ENCODE measurements at regions not wholly inside any gene's neighbourhood (a gene's known extent, or its start where the extent isn't known, plus 50 kb on each side); places are given as distances from the start of the nearest gene placed in this dataset.

DNA sequence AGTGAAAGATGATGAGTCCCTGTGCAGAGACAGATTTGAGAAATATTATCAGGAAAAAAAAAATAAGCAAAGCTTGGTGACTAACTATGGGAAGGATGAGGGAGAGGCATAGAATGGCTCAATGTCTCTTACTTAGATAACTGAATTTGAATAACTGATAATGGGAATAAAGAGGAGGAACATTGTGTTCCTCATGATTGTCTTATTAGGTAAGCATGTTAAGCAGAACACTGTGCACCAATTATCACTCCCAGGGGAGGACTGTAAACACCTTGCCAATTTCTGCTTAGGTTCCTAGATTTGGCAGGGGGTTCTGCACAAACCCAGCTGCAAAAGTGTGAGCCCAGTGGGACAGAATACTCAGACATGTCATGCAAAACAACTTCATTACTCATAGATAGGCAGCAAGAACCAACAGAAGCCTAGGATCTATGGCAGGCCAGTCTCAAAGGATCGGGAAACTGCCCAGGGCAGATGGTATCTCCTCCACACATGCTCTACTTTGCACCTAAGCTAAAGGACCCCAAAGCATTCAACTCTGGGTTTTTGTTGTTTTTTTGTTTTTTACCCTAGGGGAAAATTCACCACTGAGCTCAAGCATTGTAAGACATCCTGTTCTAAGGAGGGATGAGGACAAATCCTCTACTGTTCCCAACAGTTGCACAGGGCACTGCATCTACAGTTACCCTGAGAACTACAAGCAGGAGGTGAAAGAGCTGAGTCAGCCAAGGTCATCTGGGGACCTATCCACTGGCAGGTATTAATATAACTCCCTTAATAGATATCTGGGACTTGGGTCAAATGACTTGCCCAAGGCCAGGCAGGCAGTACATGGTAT is 907.0 kb downstream of the RAPGEF2 start:
- no peak for DNase-seq (ENCODE audit: low read depth in 2 of 2)

GRCh38 chr4:160019936-160020335 is 917.1 kb downstream of the RAPGEF2 start:
- H3K4me3 ChIP-seq (replicated peaks in 1 of 4; ENCODE audit: control extremely low read depth in 1 of 4, insufficient read depth in 1 of 4, low read depth in 3 of 4, low read length in 4 of 4): no peak overlapping the region
- H3K27me3 ChIP-seq (ENCODE audit: control insufficient read depth, insufficient read depth, low read length): no peaks in the 10 kb centered on the region
- no peaks in the 10 kb centered on the region for H4K20me1 ChIP-seq (ENCODE audit: control insufficient read depth, extremely low read depth, insufficient read depth, low read length)
- no peaks in the 10 kb centered on the region for H3K4me1 ChIP-seq (ENCODE audit: control insufficient read depth, extremely low read depth, insufficient read depth, low read length)
- no peak overlapping the region for H3K9ac ChIP-seq (ENCODE audit: insufficient read depth, low read length)
- H3K36me3 ChIP-seq (ENCODE audit: control insufficient read depth, insufficient read depth, low read length): no peaks in the 10 kb centered on the region
- no peak for DNase-seq (ENCODE audit: low read depth in 2 of 2)
- TF ChIP-seq EZH2 (IDR thresholded peaks at IDR 0.05; ENCODE audit: low read length, missing control alignments): no peak
- TF ChIP-seq, protein P1, sequence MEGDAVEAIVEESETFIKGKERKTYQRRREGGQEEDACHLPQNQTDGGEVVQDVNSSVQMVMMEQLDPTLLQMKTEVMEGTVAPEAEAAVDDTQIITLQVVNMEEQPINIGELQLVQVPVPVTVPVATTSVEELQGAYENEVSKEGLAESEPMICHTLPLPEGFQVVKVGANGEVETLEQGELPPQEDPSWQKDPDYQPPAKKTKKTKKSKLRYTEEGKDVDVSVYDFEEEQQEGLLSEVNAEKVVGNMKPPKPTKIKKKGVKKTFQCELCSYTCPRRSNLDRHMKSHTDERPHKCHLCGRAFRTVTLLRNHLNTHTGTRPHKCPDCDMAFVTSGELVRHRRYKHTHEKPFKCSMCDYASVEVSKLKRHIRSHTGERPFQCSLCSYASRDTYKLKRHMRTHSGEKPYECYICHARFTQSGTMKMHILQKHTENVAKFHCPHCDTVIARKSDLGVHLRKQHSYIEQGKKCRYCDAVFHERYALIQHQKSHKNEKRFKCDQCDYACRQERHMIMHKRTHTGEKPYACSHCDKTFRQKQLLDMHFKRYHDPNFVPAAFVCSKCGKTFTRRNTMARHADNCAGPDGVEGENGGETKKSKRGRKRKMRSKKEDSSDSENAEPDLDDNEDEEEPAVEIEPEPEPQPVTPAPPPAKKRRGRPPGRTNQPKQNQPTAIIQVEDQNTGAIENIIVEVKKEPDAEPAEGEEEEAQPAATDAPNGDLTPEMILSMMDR (conservative IDR thresholded peaks at IDR 0.05 in 1 of 2, IDR thresholded peaks at IDR 0.05 in 1 of 2; ENCODE audit: low read depth in 1 of 2, low read length in 2 of 2): no peak
- H2AFZ ChIP-seq (ENCODE audit: low read length): no peak overlapping the region
- no peak overlapping the region for H3K27ac ChIP-seq (ENCODE audit: insufficient read depth, low read length)
- no peak overlapping the region for H3K4me2 ChIP-seq (ENCODE audit: extremely low read depth, insufficient read depth, low read length)
- H3K79me2 ChIP-seq (ENCODE audit: control insufficient read depth, insufficient read depth, low read length): no peaks in the 10 kb centered on the region
- no peaks in the 10 kb centered on the region for H3K9me3 ChIP-seq (ENCODE audit: control insufficient read depth, insufficient read depth, low read depth, low read length)

More for the DNA sequence above, 907.0 kb downstream of the RAPGEF2 start:
- no peak overlapping the region for H2AFZ ChIP-seq (ENCODE audit: low read length)
- H3K4me2 ChIP-seq (ENCODE audit: extremely low read depth, insufficient read depth, low read length): no peak overlapping the region
- TF ChIP-seq, protein P1 (conservative IDR thresholded peaks at IDR 0.05 in 1 of 2, IDR thresholded peaks at IDR 0.05 in 1 of 2; ENCODE audit: low read depth in 1 of 2, low read length in 2 of 2): no peak
- no peak for TF ChIP-seq EZH2 (IDR thresholded peaks at IDR 0.05; ENCODE audit: low read length, missing control alignments)
- H3K36me3 ChIP-seq (ENCODE audit: control insufficient read depth, insufficient read depth, low read length): no peaks in the 10 kb centered on the region
- H3K4me3 ChIP-seq (replicated peaks in 1 of 4; ENCODE audit: control extremely low read depth in 1 of 4, insufficient read depth in 1 of 4, low read depth in 3 of 4, low read length in 4 of 4): no peak overlapping the region
- no peak overlapping the region for H3K9ac ChIP-seq (ENCODE audit: insufficient read depth, low read length)
- H3K9me3 ChIP-seq (ENCODE audit: control insufficient read depth, insufficient read depth, low read depth, low read length): no peaks in the 10 kb centered on the region
- no peaks in the 10 kb centered on the region for H3K79me2 ChIP-seq (ENCODE audit: control insufficient read depth, insufficient read depth, low read length)
- H3K4me1 ChIP-seq (ENCODE audit: control insufficient read depth, extremely low read depth, insufficient read depth, low read length): no peaks in the 10 kb centered on the region
- no peaks in the 10 kb centered on the region for H4K20me1 ChIP-seq (ENCODE audit: control insufficient read depth, extremely low read depth, insufficient read depth, low read length)
- H3K27ac ChIP-seq (ENCODE audit: insufficient read depth, low read length): no peak overlapping the region
- H3K27me3 ChIP-seq (ENCODE audit: control insufficient read depth, insufficient read depth, low read length): no peaks in the 10 kb centered on the region

DNA sequence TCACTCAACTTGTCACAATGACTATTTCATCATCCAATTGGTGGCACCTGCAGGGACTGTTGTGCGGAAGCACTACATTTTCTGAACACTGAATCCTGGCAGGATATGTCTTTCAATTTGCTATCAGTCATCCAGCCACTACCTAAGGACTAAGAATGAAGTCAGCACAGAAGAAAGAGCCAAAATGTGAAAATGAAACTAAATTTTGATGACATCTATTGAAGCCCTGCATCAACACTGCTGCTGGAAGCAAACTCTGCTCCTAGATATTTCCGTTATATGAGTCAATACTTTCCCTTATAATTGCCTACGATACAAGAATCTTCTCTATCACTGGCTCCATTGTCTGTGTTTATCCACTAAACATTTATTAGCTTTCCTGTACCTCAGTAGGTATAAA is 917.9 kb downstream of the RAPGEF2 start:
- no peak overlapping the region for H2AFZ ChIP-seq (ENCODE audit: low read length)
- H3K36me3 ChIP-seq (ENCODE audit: control insufficient read depth, insufficient read depth, low read length): no peaks in the 10 kb centered on the region
- no peaks in the 10 kb centered on the region for H3K79me2 ChIP-seq (ENCODE audit: control insufficient read depth, insufficient read depth, low read length)
- H3K27me3 ChIP-seq (ENCODE audit: control insufficient read depth, insufficient read depth, low read length): no peaks in the 10 kb centered on the region
- H3K9ac ChIP-seq (ENCODE audit: insufficient read depth, low read length): no peak overlapping the region
- H4K20me1 ChIP-seq (ENCODE audit: control insufficient read depth, extremely low read depth, insufficient read depth, low read length): no peaks in the 10 kb centered on the region
- no peak overlapping the region for H3K4me3 ChIP-seq (replicated peaks in 1 of 4; ENCODE audit: control extremely low read depth in 1 of 4, insufficient read depth in 1 of 4, low read depth in 3 of 4, low read length in 4 of 4)
- no peak overlapping the region for H3K27ac ChIP-seq (ENCODE audit: insufficient read depth, low read length)
- TF ChIP-seq, protein P1 (conservative IDR thresholded peaks at IDR 0.05 in 1 of 2, IDR thresholded peaks at IDR 0.05 in 1 of 2; ENCODE audit: low read depth in 1 of 2, low read length in 2 of 2): no peak
- no peak for TF ChIP-seq EZH2 (IDR thresholded peaks at IDR 0.05; ENCODE audit: low read length, missing control alignments)
- no peaks in the 10 kb centered on the region for H3K9me3 ChIP-seq (ENCODE audit: control insufficient read depth, insufficient read depth, low read depth, low read length)
- DNase-seq (ENCODE audit: low read depth in 2 of 2): no peak
- no peaks in the 10 kb centered on the region for H3K4me1 ChIP-seq (ENCODE audit: control insufficient read depth, extremely low read depth, insufficient read depth, low read length)
- H3K4me2 ChIP-seq (ENCODE audit: extremely low read depth, insufficient read depth, low read length): no peak overlapping the region

All from fibroblast of lung (primary cell).